HG03064 (cell line): ENCODE measurements at regions not wholly inside any gene's neighbourhood (a gene's known extent, or its start where the extent isn't known, plus 50 kb on each side); places are given as distances from the start of the nearest gene placed in this dataset.

Experiments
- ATAC-seq: cut with Tn5 transposase; IDR thresholded peaks from one replicate; pipeline ENCODE4 v1.9.1; 2021; ENCODE audit warnings: low read depth; ENCODE audit not compliant: unreplicated experiment

DNA sequence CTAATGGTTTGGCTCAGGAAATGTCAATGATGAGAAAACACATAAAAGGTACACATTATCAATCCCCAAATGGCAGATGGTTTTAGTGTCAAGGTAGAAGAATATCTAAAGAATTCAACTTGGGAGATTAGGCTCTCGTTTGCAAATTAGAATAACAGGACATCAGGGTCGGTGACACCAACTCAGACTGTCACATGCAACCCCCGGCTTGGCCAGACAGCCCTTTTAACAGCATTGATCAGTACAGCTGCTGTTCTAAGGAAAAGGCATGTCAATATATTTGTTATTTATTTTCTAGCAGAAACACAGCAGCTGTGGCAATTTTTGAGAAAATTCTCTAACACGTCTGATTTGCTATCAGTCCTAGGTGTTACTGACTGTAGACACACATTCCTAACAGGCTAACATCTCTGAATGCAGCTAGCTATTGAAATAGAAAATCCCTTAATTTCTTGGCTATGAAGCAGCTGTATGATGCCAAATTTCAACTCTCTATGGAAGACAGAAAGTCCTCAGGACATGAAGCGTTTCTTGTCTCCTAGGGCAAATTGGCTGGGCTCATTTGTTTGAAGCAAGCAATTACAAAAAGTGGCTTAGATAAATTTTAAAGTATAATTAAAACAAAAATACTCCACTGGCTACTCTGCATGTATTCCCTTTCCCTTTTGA is 269.0 kb upstream of the CXXC4 start:
- no peak for ATAC-seq

DNA sequence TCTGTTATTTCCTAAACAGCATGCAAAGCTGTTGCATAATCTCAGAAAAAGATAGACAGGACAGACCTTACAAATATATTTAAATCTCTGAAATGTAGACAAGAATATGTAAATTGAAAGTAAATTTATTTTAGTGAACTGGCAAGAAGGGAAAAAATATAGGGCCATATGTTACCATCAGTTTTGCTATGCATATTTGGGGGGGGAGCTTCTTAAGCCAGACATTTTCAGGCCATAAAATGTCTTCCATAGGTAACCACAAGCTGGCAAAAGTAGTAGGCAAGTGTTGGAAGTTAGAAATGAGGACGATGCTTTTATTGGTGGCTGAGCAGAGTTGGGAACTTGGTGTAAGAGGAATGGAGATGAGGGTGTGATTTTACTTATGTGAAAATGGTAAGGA is 272.0 kb upstream of the CXXC4 start:
- no peak for ATAC-seq

DNA sequence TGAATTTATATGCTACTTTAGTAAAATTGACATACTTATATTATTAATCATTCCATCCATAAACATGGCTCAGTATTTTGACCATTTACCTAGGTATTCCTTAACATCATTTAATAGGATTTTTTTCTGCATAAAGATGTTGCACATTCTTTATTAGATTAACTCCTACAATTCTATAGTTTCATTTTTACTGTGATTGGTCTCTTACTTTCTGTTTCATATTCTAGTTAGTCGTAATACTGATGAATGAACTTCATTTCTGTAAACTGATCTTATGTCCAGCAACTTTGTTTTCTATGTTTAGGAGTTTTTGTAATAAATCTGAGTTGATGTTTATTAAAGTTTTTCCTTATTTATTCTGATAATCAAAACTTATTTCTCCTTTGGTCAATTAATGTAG is 278.2 kb upstream of the CXXC4 start:
- ATAC-seq = peak; percentile 55

DNA sequence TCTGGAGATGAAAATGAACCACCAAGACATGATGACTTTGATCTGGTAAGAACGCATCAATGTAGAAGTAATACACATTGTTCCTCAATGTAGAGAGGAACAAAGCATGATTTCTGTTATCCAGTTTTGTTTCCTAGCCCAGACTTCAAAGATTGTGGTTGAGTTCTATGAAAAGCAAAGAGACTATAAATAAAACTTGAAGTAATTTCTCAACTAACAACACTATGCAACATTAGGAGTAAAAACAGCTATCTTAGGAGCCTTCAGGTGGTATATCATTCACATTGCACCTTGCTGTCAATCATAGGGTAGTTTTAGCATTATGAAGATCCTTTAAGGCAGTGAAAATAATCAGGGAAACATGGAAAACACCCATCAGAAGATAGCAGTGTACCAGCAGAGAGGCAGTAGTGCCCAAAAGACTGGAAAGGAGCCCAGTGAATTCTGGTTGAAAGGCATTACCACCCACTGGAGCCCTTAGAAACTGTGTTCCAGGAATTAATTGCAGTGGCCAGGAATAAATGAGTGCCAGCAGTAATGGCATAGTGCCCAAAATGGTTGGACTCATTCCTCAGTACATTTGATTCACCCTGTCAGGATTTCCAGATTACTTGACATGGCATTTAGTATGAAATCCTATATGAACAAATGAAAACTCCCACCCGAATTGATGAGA is 300.7 kb upstream of the CXXC4 start:
- no peak for ATAC-seq

DNA sequence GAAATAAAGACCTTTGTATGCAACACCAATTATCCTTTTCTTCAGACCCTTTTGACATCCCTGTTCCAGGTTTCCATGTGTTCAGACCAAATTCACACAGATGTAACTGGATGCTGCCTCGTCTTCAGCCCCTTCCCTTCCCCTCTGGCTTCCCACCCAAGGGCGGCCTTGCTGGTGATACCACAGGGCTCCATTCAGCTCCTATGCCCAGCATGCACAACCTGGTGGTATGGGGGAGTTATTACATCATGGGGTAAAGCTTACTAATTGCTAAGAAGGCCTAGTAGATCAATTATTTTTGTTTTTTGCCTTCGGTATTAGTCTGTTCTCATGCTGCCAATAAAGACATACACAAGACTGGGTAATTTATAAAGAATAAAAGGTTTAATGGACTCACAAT is 317.0 kb upstream of the CXXC4 start:
- ATAC-seq = no peak

DNA sequence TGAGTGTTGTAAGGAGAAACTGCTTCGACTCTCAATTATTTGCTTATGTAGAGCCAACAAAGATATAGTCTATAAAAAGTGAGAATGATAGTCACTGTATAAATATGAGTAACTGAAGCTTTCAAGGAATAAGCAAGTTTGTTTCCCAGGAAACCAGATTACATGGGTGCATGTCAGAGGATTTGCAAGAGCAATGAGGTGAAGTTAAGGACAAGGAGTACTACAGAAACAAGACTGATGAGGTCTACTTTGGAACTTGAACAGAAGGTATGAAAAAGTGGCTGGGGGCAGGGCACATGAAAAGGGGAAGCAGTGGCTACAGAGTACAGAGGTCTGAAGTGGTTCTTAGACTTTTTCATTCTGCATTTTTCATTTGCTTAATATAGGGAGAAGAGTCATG is 321.0 kb upstream of the CXXC4 start:
- peak; percentile 75 for ATAC-seq

DNA sequence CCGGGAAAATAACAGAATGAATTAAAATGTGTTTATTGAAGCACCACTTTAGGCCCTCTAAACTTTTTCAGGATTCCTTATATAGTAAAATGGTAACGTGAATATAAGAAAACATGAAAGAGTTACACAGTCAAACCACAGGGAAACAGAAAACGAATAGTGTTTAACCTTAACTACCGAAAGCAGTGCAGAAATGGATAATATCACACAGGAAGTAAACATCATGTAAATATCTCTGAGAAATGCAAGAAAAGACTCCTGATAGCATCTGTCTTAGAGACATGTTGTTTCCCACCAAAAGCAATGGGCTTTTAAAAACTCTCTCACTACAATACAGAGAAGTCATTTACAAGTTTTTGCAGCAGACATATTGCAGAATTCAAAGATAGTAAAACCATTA is 323.9 kb upstream of the CXXC4 start:
- ATAC-seq = peak; percentile 74

DNA sequence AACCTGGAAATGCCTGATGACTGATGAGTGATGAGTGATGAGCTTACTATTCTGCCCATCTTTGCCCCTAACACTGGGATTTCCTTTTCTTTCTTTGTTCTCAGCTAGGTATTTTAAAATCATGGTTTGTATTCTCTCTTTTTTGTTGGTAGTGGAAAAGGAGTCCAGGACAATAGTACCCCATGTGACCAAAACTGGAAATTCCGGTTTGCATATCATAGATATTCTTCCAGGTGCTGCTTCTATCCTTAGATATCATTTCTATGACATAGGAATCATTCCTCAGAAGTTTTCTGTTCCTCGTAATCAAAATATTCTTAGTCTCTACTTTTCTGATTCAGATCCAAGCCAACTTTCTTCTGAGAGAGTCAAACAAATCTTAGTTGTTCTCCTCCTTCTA is 320.5 kb upstream of the TET2 start:
- ATAC-seq = no peak

DNA sequence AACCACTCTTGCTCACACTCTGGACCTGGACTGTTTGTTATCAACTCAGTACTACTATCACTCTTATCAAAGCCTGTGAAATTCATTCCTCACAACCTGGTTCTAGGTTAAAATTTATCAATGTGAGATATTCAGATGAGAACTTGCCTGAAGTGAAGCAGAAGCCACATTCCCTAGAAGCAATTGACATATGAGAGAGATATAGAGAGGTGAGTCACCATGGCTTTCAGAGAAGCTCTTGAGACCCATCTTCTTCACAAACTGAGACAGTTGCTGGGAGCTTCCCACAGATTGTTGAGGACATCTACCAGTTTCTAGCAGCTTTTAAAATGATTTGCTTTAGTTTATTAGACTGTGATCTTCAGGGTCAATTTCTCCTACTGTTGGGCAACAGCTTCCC is 316.9 kb upstream of the TET2 start:
- no peak for ATAC-seq

DNA sequence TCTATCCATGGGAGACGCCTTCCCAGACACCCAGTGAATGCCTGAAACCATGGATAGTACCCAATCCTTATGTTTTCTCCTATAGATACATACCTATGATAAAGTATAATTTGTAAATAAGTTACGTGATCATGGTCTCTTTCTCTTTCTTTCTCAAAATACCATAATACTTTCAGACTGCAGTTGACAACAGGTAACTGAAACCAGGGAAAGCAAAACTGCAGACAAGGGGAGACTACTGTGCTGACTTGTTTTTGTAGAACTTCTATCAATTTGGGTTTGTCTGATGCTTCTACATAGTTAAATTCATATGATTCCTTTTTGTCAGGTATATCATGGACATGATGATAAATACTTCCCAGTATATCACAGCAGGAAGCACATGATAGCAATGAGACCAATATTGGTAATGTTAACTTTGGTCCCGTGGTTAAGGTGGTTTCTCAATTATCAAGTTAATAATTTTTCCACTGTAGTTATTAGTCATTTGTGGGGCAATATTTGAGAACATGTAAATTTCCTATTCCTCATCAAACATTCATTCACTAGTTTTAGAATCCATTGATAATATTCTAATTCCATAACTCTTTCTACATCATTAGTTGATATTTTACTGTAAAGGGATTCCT is 298.0 kb upstream of the TET2 start:
- peak; percentile 55 for ATAC-seq

DNA sequence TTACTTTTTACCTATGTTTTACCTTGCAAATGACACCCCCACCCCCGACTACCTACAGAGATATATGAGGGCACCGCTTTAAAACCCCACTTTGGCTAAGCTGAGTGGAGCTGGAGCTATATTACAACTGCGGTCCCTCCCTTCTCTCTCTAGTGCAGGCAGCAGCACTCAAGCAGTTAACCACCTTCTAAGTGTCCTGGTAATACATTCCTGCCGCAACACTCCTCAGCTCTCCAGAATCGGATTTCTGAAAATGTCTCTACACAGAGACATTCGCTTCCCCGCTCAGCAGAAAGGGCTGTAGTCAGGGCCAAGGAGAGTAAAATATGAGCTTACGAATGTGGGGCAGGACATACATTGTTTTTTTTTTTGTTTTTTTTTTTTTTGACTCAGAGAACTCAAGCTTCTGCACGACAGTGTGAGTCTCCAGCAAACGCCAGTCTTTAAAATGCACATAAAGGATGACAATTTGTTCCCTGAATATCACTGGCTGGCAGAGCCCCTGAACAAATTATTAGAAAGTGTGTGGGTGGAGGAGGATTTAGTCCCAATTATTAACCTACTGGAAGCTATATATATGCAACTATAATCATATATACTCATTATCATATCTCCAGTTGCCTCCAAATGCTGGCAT is 287.0 kb upstream of the TET2 start:
- ATAC-seq = no peak

DNA sequence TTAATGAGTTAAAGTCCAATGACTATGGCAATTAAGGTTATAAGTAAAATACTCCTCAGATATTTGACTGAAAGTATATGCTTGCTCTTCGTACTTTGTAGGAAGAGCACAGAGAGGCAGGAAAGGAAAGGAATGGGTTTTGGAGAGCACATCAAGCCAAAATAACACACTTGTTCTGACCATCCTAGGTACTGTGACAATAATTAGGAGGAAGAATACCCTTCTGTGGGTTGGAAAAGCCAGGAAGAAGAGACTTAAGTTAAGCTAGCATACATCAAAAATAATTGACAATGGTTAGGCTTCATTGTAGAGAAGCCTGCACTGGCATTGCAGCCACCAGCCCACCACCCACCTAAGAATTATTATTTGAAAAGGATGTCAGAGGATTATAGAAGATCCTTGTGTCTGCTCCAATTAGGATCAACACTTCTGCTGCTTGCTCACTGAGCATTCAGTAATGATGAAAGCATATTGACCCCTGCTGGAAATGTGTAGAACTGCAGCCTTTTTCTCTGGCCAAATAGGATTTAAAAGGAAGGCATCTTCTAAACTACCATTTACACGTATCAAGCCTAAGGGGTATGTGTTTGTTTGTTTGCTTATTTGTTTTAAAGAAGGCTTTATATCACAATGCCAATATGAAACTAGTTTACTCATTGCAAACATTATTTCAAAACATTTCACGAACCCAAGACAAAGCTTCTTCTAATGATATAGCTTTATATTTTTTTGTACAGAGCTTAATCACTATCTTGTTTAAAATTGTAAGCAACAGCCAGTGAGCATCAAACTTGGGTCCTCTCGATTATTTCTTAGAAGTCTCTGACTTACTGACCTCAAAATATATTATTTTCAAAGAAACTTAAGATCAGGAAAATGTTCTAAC is 286.2 kb upstream of the TET2 start:
- ATAC-seq = peak; percentile 77

DNA sequence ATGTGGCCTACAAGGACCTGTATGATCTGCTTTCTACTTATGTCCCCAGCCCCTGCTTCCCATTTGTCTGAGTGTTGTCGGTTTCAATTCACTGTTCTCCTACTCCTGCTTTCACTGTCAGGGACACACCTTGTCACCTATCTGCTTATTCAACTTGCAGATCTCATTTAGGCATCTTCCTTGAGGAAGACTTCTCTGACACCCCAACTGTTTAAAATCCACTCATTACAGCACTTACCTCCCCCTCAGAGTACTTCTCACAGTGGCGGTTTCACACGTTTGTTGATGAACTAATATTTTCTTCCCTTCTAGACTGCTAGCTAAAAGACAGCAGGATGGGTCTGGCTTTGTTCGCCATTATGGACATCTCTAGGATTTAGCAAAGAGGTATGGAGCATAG is 279.9 kb upstream of the TET2 start:
- ATAC-seq = no peak

DNA sequence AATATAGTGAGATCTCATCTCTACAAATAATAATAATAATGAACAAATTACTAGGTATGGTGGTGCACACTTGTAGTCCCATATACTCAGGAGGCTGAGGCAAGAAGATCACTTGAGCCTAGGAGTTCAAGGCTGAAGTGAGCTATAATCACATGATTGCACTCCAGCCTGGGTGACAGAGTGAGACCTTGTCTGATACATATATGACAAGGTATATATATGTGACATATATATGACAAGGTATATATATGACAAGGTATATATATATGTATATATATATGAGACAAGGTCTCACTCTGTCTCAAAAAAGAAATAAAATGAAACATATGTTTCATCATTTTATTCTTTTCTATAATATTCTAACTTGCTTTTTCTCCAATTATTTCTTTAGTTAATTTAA is 278.1 kb upstream of the TET2 start:
- ATAC-seq = peak; percentile 28

DNA sequence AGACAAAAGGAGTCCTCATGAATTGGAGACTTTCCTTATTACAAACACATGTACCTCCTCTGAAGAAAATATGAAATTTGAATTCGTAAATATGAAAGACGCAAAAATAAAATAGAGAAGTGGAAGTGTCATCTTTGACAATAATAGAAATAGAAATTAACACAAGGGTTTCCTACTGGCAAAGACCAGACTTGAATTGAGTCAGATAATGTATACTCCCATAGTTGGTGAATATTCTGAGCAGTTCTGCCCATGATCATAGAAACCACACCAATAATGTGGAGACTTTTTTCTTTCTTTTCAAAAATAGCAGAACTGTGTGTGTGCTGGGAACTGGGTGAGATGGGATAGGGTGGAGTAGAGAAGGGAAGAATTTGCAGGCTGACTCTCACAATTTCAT is 277.7 kb upstream of the TET2 start:
- peak; percentile 94 for ATAC-seq

DNA sequence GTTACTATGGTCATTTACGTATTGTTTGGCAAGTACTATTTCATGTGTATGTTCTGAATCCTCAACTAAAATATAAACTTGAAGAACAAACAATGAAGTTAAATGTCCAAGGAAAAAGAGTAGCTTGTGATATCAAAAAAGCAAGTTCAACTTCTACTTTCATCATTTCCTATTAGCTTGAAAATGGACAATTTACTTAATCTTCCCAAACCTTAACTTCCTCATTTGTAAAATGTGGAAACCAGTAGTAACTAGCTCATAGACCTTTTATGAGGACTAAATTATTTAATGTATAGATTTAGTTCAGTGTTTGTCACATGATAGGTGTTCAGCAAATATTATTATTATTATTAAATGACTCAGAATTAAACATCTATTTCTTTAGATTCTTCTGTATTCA is 276.8 kb upstream of the TET2 start:
- ATAC-seq = no peak

DNA sequence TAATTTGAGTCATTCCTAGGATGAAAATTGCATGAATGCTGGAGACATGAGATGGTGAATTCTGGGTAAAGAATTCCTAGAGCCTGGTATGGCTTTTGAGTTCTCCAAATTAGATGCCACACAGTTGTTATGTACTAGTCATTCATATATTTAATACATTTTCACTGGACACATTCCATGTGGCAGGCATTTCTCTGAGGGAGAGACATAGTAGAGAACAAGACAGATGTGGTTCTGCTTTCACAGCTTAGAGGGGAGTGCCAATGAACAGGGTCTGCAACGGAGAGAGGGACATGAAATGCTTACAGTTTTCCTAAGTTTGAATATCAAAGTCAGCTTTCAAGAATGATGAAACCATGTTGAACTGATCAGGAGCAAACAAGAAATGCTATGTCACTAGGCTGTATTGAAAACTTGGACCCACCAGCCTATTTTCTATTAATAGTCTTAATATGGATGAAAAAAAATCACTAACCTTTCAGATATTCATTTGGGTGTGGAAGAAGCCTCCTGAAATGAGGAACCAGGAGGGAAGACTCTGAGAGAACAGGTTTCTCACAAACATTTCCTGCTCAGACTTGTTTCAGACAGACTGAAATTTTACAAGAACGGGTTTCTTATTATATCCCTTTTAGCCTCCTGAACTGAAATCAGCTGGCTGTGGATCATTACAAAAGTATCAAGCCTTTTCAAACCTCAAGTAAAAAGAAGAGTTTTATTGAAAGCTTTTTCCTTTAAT is 276.0 kb upstream of the TET2 start:
- no peak for ATAC-seq

DNA sequence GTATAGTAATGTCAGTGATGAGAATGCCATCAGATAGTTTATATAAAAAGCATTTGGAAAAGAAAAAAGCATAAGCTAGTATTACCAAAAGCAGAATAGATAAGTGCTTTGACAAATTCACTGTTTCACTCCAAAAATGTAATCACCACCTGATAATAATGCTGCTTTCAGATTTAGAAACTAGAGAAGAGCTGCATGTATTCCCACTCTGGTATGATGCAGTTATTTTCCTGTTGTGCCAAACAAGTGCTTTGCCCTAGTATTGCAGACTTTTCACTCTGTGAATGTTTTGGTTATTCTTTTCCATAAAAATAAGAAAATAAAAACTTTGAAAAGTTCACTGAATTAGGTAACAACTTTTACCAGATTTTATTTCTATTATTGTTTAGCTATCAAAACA is 267.7 kb upstream of the TET2 start:
- ATAC-seq = no peak

DNA sequence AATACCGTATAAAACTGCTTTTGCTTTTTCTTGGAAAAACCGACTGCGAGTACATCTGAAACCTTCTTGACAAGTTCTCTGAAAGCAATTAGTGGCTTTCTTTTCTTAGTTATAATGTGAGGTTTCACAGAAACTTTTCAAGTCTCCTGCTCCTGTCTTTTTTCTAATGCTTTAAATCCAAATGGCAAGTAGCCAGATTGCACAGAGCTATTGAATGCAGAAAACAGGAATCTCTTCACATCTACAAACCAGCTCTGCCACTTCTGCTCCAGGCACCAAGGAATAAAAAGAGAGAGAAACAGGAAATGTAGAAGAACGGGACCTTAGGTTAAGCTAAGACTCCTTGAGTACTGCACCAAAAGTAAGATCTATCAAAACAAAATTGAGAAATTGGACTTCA is 267.3 kb upstream of the TET2 start:
- ATAC-seq = no peak

DNA sequence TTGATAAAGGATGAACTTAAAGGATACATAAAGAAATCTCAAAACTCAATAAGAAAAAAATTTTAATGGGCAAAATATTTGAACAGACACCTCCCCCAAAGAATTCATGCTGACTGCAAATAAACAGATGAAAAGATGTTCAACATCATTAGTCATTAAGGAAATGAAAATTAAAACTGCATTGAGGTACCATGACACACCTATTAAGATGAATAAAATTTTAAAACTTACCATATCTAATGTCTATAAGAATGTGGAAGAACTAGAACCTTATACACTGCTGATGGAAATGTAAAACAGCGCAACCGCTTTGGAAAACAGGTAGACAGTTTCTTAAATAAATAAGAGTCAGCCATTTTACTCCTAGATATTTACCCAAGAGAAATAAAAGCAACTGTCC is 266.8 kb upstream of the TET2 start:
- no peak for ATAC-seq
